Gastroesophageal sphincter (tissue), 3 donors: ENCODE measurements at regions not wholly inside any gene's neighbourhood (a gene's known extent, or its start where the extent isn't known, plus 50 kb on each side); places are given as distances from the start of the nearest gene placed in this dataset.

ENCODE experiments used
- CTCF ChIP-seq, 4 experiments: fragments of 200-600 bp in 2 of 4; fragments of 450-650 bp in 2 of 4; sonication (generic) in 1 of 4; IDR thresholded peaks; one replicate each; pipeline ENCODE4 v1.5.1; 2017 to 2019; ENCODE audit warnings: antibody characterized with exemption in 4 of 4, mild to moderate bottlenecking in 2 of 4, moderate library complexity in 2 of 4
- EP300 ChIP-seq: sonication (generic); formaldehyde crosslinking; IDR thresholded peaks from one replicate; pipeline ENCODE4 v1.6.1; 2017; ENCODE audit warnings: antibody characterized with exemption, mild to moderate bottlenecking

GRCh38 chr11:106397787-106398501 lies 320.5 kb downstream of the AASDHPPT start:
- no peak for TF ChIP-seq EP300
- TF ChIP-seq CTCF (IDR thresholded peaks at IDR 0.05), result no peak
